K562 (cell line): ENCODE measurements at regions not wholly inside any gene's neighbourhood (a gene's known extent, or its start where the extent isn't known, plus 50 kb on each side); places are given as distances from the start of the nearest gene placed in this dataset.

Experiments used
- ATAC-seq: fragments of 200-7000 bp; cut with Tn5 transposase; 3 replicates; pipeline ENCODE4 v1.9.1; 2020; ENCODE audit warnings: moderate library complexity
- BruUV-seq: library from RNA; stranded (reverse); fragments of 400-500 nt; replicated peaks from 2 replicates; lab custom pipeline; 2021; lab: Mats Ljungman, UMichigan
- CTCF ChIA-PET: fragments of 300-600 bp; formaldehyde crosslinking; extraction: SDS; loops from one replicate; lab custom pipeline; 2021; ENCODE audit warnings: low intra/inter-chr PET ratio; lab: Yijun Ruan, JAX
- POLR2A ChIA-PET: fragments of 300-600, 350-650 bp; sonication (Branson Sonifier 250); formaldehyde crosslinking; extraction: SDS; loops from one replicate; lab custom pipeline; 2021; ENCODE audit warnings: antibody characterized with exemption, inconsistent platforms; lab: Yijun Ruan, JAX
- DNase-seq, 4 experiments: peaks; one replicate each; pipeline versions ENCODE4 v3.0.0 to v3.0.0-alpha.2; 2011 to 2018; ENCODE audit warnings: low spot score in 3 of 4, mixed read lengths in 3 of 4; ENCODE audit errors: extremely low read depth in 1 of 4
- FAIRE-seq: peaks from 2 replicates; lab custom pipeline; 2011; peaks lifted over from hg19 to GRCh38; lab: Jason Lieb, UNC
- H2AFZ ChIP-seq: 2 replicates; pipeline ENCODE4 v1.6.0; 2011; ENCODE audit warnings: low read depth, low read length, control low read depth, inconsistent platforms
- H3K27ac ChIP-seq: fragments of 200-600 bp; 3 replicates; pipeline ENCODE4 v1.8.0; 2011; ENCODE audit warnings: low read depth, mild to moderate bottlenecking, control low read depth, inconsistent platforms, low read length, moderate library complexity, mixed read lengths; ENCODE audit errors: extremely low read depth
- H3K27me3 ChIP-seq, 2 experiments: fragments of 300-600 bp in 1 of 2; 2 replicates in 1 of 2; 3 replicates in 1 of 2; pipeline versions ENCODE4 v1.6.0 to v1.8.0; 2011; ENCODE audit warnings: inconsistent platforms in 2 of 2, low read length in 2 of 2, mild to moderate bottlenecking in 1 of 2, mixed read lengths in 1 of 2, moderate library complexity in 1 of 2; ENCODE audit not compliant: control insufficient read depth in 2 of 2, insufficient read depth in 2 of 2
- H3K36me3 ChIP-seq: fragments of 300-600 bp; 3 replicates; pipeline ENCODE4 v1.8.0; 2011; ENCODE audit warnings: mild to moderate bottlenecking, low read length, inconsistent platforms; ENCODE audit not compliant: control insufficient read depth, insufficient read depth
- H3K4me1 ChIP-seq, 2 experiments: fragments of 200-600 bp in 1 of 2; replicated peaks in 1 of 2; 2 replicates in 1 of 2; 3 replicates in 1 of 2; pipeline versions ENCODE4 v1.5.1 to v1.8.0; 2011; ENCODE audit warnings: inconsistent platforms in 2 of 2, low read length in 2 of 2, mild to moderate bottlenecking in 1 of 2, mixed read lengths in 1 of 2, moderate library complexity in 1 of 2; ENCODE audit not compliant: control insufficient read depth in 2 of 2, insufficient read depth in 2 of 2
- H3K4me2 ChIP-seq: 2 replicates; pipeline ENCODE4 v1.6.1; 2011; ENCODE audit warnings: low read length, control low read depth, inconsistent platforms, mixed read lengths; ENCODE audit not compliant: insufficient read depth
- H3K4me3 ChIP-seq: fragments of 200-600 bp; sonication (generic), shearing (Covaris generic); 2 replicates; pipeline ENCODE4 v1.5.1; 2016; ENCODE audit warnings: control low read depth, inconsistent platforms
- H3K79me2 ChIP-seq: fragments of 200-600 bp; 3 replicates; pipeline ENCODE4 v1.8.0; 2011; ENCODE audit warnings: low read length, inconsistent platforms; ENCODE audit not compliant: control insufficient read depth, insufficient read depth
- H3K9ac ChIP-seq, 2 experiments: 2 replicates each; pipeline versions ENCODE4 v1.6.0 to v1.6.1; 2011; ENCODE audit warnings: low read depth in 2 of 2, low read length in 2 of 2, control low read depth in 1 of 2, inconsistent platforms in 1 of 2, mild to moderate bottlenecking in 1 of 2, mixed read lengths in 1 of 2; ENCODE audit not compliant: insufficient read depth in 1 of 2
- H3K9me1 ChIP-seq: one replicate; pipeline ENCODE4 v1.6.0; 2011; ENCODE audit warnings: inconsistent platforms, mild to moderate bottlenecking, low read length, moderate library complexity; ENCODE audit not compliant: control insufficient read depth, insufficient read depth
- H3K9me3 ChIP-seq: replicated peaks from 2 replicates; pipeline ENCODE4 v1.5.1; 2011; ENCODE audit warnings: low read depth, low read length, inconsistent platforms; ENCODE audit not compliant: control insufficient read depth, insufficient read depth
- H4K20me1 ChIP-seq: replicated peaks from 2 replicates; pipeline ENCODE4 v1.6.1; 2011; ENCODE audit warnings: low read length, inconsistent platforms, mixed read lengths; ENCODE audit not compliant: control insufficient read depth, insufficient read depth
- ARHGAP35 ChIP-seq: fragments of 450-650 bp; IDR thresholded peaks from 2 replicates; pipeline ENCODE4 v1.6.1; 2018; ENCODE audit not compliant: partially characterized antibody
- BHLHE40 ChIP-seq: IDR thresholded peaks from 2 replicates; pipeline ENCODE4 v1.6.1; 2011; ENCODE audit warnings: low read length, improper control_type of control experiment
- CAMTA2 ChIP-seq: fragments of 250-450 bp; sonication (Bioruptor Pico); conservative IDR thresholded peaks from 2 replicates; pipeline ENCODE4 v1.5.1; 2022
- CBFA2T2 ChIP-seq: fragments of 450-650 bp; conservative IDR thresholded peaks from 2 replicates; pipeline ENCODE4 v1.6.1; 2017; ENCODE audit warnings: mild to moderate bottlenecking
- CHD2 ChIP-seq: IDR thresholded peaks from 2 replicates; pipeline ENCODE4 v1.6.1; 2011; ENCODE audit warnings: low read depth, low read length
- CREB1 ChIP-seq, 2 experiments: sonication (generic) in 1 of 2; formaldehyde crosslinking in 1 of 2; IDR thresholded peaks; 2 replicates each; pipeline versions ENCODE4 v1.6.1 to v1.8.0; 2012 to 2022; ENCODE audit warnings: inconsistent platforms in 1 of 2, mild to moderate bottlenecking in 1 of 2, missing genetic modification reagents in 1 of 2, moderate library complexity in 1 of 2
- DNMT1 ChIP-seq: fragments of 450-650 bp; IDR thresholded peaks from 2 replicates; pipeline ENCODE4 v1.6.1; 2016; ENCODE audit warnings: antibody characterized with exemption, mild to moderate bottlenecking
- FOXK1 ChIP-seq: sonication (generic); formaldehyde crosslinking; IDR thresholded peaks from 2 replicates; pipeline ENCODE4 v1.8.0; 2022; ENCODE audit warnings: missing genetic modification reagents, mild to moderate bottlenecking, borderline replicate concordance
- MCM3 ChIP-seq: fragments of 450-650 bp; IDR thresholded peaks from 2 replicates; pipeline ENCODE4 v1.6.1; 2016
- MTA3 ChIP-seq: fragments of 450-650 bp; formaldehyde crosslinking; IDR thresholded peaks from 2 replicates; pipeline ENCODE4 v1.6.1; 2017; ENCODE audit warnings: mild to moderate bottlenecking, borderline replicate concordance
- NCOA1 ChIP-seq: fragments of 450-650 bp; IDR thresholded peaks from 2 replicates; pipeline ENCODE4 v1.6.1; 2016; ENCODE audit warnings: low read depth
- SMARCA5 ChIP-seq: fragments of 450-650 bp; IDR thresholded peaks from 2 replicates; pipeline ENCODE4 v1.6.1; 2016
- SNAPC5 ChIP-seq: fragments of 250-450 bp; sonication (Bioruptor Pico); IDR thresholded peaks from 2 replicates; pipeline ENCODE4 v1.8.0; 2021; ENCODE audit warnings: moderate library complexity, mild to moderate bottlenecking, inconsistent platforms
- TAF15 ChIP-seq: fragments of 200-400 bp; formaldehyde crosslinking; IDR thresholded peaks from 2 replicates; pipeline ENCODE4 v1.6.1; 2017; ENCODE audit warnings: mild to moderate bottlenecking, low read depth, low read length, moderate library complexity
- ZC3H4 ChIP-seq: sonication (generic); formaldehyde crosslinking; IDR thresholded peaks from 2 replicates; pipeline ENCODE4 v1.9.0; 2021; ENCODE audit warnings: missing genetic modification reagents, borderline replicate concordance
- ZNF778 ChIP-seq: fragments of 450-650 bp; formaldehyde crosslinking; IDR thresholded peaks from 2 replicates; pipeline ENCODE4 v1.4.0; 2020; ENCODE audit warnings: mild to moderate bottlenecking, moderate library complexity
- in situ Hi-C: fragments of 300-500 bp; cut with MboI; formaldehyde crosslinking; loops from 4 replicates; pipeline ENCODE4 v1.15.0; 2018; ENCODE audit warnings: inconsistent platforms, mixed read lengths
- intact Hi-C: fragments of 100-400 bp; cut with micrococcal nuclease; formaldehyde crosslinking; loops from 2 replicates; pipeline ENCODE4 v1.14.2; 2022
- TF ChIP-seq, protein P1 (sequence below): fragments of 450-650 bp; IDR thresholded peaks from 2 replicates; pipeline ENCODE4 v1.6.1; 2018; ENCODE audit warnings: mild to moderate bottlenecking, low read depth; ENCODE audit not compliant: partially characterized antibody
- TF ChIP-seq, protein P2 (sequence below): fragments of 450-650 bp; IDR thresholded peaks from 2 replicates; pipeline ENCODE4 v1.7.0; 2016; ENCODE audit warnings: borderline replicate concordance

- H3K9me3 ChIP-seq: no peaks in the 10 kb centered on the region
- no peaks in the 10 kb centered on the region for H3K79me2 ChIP-seq
- no peaks in the 10 kb centered on the region for H3K36me3 ChIP-seq
- no peak overlapping the region for H3K4me2 ChIP-seq
- CTCF ChIA-PET: no interaction called here
- no peak overlapping the region for H3K4me3 ChIP-seq
- BruUV-seq: no TSS peak
- DNase-seq (no peak), ATAC-seq (no peak), FAIRE-seq (no peak)
- intact Hi-C loops: no loop called here
- in situ Hi-C loops: no loop called here
- no peak overlapping the region for H3K27ac ChIP-seq
- H3K9me1 ChIP-seq: no peaks in the 10 kb centered on the region
- H3K9ac ChIP-seq: no peak overlapping the region
- no peaks in the 10 kb centered on the region for H4K20me1 ChIP-seq
- no peaks in the 10 kb centered on the region for H3K4me1 ChIP-seq
- TF ChIP-seq ARHGAP35: no peak
- TF ChIP-seq, protein P1, sequence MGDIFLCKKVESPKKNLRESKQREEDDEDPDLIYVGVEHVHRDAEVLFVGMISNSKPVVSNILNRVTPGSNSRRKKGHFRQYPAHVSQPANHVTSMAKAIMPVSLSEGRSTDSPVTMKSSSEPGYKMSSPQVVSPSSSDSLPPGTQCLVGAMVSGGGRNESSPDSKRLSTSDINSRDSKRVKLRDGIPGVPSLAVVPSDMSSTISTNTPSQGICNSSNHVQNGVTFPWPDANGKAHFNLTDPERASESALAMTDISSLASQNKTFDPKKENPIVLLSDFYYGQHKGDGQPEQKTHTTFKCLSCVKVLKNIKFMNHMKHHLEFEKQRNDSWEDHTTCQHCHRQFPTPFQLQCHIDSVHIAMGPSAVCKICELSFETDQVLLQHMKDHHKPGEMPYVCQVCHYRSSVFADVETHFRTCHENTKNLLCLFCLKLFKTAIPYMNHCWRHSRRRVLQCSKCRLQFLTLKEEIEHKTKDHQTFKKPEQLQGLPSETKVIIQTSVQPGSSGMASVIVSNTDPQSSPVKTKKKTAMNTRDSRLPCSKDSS: no peak
- TF ChIP-seq TAF15: no peak
- TF ChIP-seq SMARCA5: no peak
- TF ChIP-seq MTA3: no peak
- TF ChIP-seq, protein P2, sequence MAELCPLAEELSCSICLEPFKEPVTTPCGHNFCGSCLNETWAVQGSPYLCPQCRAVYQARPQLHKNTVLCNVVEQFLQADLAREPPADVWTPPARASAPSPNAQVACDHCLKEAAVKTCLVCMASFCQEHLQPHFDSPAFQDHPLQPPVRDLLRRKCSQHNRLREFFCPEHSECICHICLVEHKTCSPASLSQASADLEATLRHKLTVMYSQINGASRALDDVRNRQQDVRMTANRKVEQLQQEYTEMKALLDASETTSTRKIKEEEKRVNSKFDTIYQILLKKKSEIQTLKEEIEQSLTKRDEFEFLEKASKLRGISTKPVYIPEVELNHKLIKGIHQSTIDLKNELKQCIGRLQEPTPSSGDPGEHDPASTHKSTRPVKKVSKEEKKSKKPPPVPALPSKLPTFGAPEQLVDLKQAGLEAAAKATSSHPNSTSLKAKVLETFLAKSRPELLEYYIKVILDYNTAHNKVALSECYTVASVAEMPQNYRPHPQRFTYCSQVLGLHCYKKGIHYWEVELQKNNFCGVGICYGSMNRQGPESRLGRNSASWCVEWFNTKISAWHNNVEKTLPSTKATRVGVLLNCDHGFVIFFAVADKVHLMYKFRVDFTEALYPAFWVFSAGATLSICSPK: no peak
- TF ChIP-seq FOXK1 (CRISPR knock-in tag): no peak
- TF ChIP-seq ZNF778 (CRISPR knock-in tag): no peak
- no peak for TF ChIP-seq BHLHE40
- no peak for TF ChIP-seq ZC3H4 (CRISPR knock-in tag)
- TF ChIP-seq NCOA1: no peak
- no peak for TF ChIP-seq CREB1 (IDR thresholded peaks at IDR 0.05)
- no peak for TF ChIP-seq CREB1 (CRISPR knock-in tag; IDR thresholded peaks at IDR 0.05)
- no peak for TF ChIP-seq SNAPC5 (CRISPR knock-in tag)
- TF ChIP-seq DNMT1: no peak
- no peak for TF ChIP-seq CAMTA2 (CRISPR knock-in tag)
- TF ChIP-seq MCM3: no peak
- no peak for TF ChIP-seq CHD2
- TF ChIP-seq CBFA2T2: no peak
- H2AFZ ChIP-seq: no peak overlapping the region
- H3K27me3 ChIP-seq: no peaks in the 10 kb centered on the region
- POLR2A ChIA-PET: no interaction called here
Observed at GRCh38 chr2:67660871-67661270, 263.7 kb downstream of the ETAA1 start.
